ENCODE measurements at regions not wholly inside any gene's neighbourhood (a gene's known extent, or its start where the extent isn't known, plus 50 kb on each side); places are given as distances from the start of the nearest gene placed in this dataset.
A peak's percentile ranks its signal among the peaks of the same experiment; 100 is the strongest.

DNA sequence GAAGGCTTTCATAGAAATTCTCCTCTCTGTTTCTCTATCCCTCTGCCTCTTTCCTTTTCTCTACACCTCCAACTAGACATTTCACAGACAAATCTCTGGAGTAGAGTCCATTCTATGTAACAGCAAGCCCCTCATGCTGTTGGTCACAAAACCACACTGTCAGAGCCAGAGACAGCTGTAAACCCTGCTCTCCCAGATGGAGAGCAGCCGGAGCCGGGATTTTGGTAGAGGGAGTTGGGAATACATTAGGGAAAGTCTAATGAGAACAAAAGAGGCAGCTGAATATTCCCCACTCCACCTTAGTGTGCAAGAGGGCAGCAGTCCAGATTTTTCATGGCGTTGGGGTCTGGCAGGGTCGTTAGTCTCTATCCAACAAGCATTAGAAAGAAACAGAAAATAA, 68.3 kb upstream of the EDN1 start:
- DNase-seq = no peak

DNA sequence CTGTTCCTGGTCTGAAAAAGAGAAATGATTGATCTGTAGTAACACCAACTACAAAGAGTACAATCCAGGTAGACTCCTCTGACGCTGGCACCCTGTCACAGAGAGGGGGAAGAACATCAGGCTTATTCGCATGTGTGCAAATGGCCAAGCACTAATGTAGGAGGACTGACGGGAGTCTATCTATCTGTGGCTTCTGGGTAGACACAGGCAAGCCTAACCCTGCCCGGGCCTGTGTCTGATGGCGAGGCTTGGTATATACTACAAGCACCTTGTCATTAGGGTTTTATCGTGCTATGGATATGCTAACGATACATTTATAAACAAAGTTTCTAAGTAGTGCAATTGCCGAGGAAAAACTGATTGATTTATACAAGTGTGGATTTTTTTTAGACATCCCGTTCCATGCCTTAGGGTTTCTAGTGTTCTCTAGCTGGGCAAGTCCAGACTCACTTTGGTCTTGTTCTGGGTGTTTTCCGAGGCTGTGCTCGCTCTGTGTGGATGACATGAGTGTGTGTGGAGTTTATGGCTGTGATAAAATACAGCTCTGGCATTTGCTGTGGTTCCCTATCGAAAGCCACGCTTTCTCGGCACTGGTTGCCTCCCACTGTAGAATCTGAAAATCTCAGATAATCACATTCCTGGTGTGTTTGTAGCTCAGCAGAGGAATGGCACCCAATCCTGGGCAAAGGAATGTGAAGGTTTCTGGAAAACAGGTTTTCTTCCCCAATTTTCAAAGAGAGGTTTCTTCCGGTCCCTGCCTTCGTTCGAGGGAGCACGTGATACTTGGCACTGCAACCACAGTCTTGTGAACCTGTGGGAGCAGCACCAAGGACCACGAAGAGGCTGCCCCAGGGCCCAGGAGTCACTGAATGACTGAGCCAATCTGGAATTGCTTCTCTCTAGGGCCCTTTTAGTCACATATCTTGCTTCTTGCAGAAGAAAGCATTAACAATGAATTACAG, 67.5 kb upstream of the EDN1 start:
- no peak for DNase-seq

DNA sequence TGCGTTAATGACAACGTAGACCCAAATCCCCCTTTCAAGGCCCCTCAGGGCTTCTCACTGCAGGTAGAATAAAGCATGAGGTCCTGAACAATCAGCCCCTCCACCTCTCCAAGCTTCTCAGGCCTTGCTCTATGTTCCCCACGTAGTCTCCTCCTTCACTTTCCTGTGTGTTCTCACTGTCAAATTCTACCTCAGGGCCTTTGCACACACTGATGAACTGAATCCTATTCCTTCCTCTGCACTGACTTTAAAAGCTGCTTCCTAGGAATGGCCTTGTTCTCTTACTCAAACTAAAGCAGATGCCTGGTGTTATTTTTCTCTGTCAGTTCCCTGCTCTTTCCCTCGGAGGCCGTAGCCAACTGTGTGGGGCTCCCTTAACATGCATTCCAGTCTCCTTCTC, 66.8 kb upstream of the EDN1 start:
- DNase-seq = no peak

DNA sequence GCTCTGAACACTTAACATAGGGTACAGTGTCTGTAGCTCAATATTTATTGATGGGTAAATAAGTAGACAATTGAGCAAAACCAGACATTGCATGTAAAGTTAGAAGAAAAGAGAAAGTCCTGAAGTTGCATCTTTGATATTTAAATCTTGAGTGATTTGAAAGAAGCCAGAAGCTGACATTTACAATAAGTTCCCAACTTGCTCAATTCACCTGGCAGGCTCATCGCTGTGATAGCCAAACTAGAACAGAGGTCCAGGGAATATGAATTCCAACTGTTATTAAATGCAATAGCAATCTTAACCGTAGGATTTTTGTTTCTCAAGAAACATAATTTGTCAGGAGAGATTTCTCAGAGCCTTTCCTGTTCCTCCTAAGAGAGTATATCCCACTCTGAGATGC, 65.9 kb upstream of the EDN1 start:
- no peak for DNase-seq

DNA sequence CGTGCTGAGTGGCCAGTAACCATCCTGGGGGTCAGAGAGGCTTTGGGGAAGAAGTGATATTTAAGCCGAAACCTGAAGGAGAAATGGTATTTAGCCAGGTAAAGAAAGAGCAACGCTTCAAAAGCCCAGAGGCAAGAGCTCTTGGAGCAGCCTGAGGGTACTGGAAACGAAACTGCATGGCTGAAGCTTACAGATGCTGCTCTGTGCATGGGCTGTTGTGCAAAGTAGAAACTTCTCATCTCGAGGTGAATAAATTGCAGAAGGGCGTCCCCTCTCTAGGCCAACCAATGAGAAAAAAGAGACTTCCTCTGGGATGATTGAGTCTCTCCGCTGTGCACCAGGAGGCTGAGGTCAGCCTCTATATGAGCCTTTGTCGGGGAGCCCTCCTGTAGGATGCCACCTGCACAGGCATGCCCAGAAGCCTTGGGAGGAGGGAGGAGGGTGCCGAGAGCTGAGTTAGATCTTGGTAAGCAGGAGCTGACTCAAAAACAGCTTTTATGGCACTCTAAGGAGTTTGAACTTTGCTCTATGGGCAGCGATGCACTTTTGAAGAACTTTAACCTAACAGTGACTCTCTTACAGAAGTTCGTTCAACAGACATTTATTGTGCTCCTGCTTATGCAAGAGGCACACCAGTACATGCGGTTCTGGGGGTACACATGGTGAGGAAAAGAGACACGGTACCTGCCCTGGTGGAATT, 61.6 kb upstream of the EDN1 start:
- DNase-seq = no peak

DNA sequence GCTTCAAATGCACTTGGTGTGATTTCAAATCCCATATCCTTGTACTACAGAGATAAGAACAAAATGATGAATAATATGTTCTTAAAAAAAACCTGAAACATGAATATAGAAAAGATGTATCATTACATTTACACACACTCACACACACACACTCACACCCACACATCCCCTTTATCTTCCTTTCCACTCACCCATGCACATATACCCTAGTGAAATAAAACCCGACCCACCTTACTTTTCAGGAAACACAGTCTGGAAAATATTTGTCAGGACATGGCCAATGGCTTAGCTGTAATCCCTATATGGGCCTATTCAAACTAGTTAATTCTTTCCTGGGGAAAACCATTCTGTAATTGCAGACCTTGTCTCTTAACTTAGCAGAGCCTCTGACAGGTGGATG, 60.8 kb upstream of the EDN1 start:
- DNase-seq = no peak

- DNase-seq = no peak
Measured at GRCh38 chr6:12230523-12230922, 59.6 kb upstream of the EDN1 start.

DNA sequence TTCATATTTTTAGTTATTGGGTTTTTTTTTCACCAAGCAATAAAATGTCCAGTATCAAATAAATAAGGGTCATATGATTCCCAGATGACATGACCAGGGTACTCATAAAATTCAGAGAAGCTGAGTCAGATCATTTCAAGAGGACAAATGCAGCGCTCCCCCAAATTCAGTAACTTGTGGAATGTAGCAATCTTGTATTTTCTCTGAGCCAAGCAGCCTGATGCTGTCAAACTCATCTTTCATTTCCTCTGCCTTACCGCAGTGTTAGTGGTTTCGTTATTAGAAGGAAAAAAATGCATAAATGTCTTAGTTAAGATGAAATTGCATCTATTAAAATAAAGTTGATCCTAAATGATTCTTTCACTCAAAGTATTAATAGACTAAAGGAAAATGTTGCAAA, 57.8 kb upstream of the EDN1 start:
- no peak for DNase-seq

- DNase-seq = no peak
Measured at GRCh38 chr6:12232821-12233220, 57.3 kb upstream of the EDN1 start.

DNA sequence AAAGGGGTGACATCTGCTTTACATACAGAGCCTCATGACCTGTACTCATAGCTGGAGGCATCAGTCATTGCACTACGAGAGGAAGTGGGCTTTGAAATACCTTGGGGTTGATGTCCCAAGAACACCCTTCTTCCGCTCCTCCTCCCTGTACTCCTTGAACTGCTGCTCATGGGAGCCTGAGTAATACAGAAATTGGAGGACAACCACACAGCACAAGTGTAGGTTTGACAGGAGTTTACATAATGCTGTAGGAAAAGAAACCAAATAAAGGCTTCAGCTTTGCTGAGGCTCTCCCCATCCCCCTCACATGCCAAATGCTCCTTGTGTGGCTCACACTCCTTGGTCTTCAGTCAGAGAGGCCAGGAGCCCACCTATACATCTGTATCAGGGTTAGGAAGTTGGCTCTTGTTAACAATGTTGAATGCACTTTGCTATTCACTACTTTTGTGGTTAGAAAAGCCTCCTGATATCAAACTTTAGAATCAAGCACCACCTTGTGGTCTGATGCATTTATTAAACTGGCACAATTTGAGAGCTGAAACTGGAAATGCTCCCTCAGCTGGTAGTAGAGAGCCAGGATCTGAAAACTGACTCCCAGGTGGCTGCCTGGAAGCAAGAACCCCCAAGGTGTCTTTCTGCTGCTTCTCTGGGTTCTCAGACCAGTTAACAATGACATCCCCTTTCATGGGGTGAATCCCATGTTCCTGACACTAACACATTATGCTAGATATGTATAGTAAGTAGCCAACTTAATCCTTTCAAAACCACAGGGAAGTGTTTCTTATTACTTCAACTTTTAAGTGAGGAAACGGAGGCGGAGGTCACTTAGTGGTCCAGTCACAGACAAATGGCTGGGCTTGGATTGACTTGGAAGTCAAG, 56.2 kb upstream of the EDN1 start:
- peak; percentile 65 to 74 for DNase-seq

DNA sequence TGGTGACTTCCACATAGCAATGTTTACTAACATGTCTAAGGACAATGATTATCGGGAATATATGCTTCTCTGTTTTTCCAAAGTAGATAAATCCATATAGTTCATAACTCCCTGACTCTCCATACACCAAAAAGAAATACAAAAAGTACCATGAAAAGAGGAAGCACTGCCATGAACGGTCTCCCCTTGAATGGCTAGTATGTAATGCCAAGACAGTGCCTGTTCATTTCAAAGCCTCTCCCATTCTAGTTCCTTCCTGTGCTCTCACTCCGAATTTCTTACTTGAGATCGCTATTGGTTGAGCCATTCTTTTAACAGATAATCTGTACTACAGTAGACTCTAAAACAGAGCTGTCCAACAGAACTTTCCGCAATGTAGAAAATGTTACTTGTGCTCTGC, 54.8 kb upstream of the EDN1 start:
- peak; percentile 24 to 34 for DNase-seq

DNA sequence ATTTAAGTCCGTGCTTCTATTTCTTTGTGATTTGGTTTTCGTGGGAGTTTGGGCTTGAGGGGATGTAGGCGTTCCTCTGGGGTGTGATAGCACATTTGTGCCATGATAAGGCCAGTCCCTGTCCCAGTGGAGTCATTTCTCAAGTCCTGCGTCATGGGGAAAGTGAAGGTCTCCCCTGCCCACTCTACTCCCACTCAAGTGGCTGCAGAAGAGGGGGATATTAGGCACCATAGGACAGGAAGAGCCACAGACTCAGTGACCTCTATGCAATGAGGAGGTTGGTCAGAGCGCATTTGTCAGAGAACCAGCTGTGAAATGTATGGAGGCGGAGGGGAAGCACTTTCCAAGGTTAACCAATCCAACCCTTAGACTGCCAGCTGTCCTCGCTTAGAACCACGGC, 51.9 kb upstream of the EDN1 start:
- no peak for DNase-seq
